Kidney tubule cell (primary cell): ENCODE measurements at regions not wholly inside any gene's neighbourhood (a gene's known extent, or its start where the extent isn't known, plus 50 kb on each side); places are given as distances from the start of the nearest gene placed in this dataset.

Source experiments
- DNase-seq: peaks from one replicate; pipeline ENCODE4 v3.0.0-alpha.2; 2018; ENCODE audit warnings: low spot score

DNA sequence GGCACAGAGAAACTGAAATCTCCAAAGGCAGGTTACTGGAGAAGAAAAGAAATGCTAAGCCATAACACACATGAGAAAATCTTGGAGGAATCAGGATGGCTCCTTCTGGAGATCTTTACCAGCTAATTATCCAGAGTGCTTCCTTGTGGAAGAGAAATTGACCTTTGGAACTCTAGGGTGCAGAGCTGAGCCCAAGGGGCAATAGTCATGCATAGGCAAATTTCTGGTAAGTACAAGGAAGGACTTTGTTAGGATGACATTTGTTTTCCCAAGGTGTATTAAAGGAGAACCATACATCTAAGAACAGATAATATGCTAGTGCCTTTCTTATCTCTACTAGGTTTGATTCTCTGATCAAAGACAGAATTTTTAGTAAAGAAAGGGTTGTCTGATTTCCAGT, 670.6 kb downstream of the DHX35 start:
- DNase-seq, result no peak

DNA sequence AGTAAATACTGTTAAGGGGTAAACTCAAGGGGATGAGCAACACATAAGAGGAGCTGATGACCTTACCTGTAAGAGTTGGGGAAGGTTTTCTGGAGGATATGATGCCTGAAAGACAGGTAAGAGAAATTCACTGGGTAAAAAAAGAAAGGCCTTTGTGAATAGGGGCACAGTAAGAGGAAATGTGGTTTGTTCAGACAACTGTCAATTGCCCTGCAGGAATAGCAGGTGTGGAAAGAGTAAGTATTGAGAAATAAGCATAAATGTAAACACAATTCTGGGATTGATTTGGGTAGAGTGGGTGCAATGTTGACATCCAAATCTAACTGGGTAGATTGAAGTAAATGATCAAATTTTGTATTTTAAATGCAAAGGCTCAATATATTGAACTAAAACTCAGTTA, 670.0 kb downstream of the DHX35 start:
- no peak for DNase-seq

DNA sequence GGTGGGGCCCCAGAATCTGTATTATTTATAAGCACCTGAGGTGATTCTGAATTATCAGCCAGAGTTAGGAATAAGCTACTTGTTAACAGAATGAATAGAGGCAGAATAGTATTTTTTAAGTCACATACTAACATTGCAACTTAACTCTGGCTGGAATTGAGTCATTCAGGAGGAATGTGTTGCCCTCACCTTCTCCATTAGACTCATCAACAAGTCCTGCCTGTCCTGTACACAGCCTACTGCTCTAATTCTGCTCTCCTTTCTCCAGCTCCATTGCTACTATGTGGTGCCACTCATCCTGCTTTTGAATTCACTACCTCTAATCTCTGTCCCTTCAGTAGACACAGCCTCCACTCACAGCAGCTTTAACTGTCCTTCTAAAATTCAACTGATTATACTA, 669.4 kb downstream of the DHX35 start:
- DNase-seq, result peak; percentile 72

DNA sequence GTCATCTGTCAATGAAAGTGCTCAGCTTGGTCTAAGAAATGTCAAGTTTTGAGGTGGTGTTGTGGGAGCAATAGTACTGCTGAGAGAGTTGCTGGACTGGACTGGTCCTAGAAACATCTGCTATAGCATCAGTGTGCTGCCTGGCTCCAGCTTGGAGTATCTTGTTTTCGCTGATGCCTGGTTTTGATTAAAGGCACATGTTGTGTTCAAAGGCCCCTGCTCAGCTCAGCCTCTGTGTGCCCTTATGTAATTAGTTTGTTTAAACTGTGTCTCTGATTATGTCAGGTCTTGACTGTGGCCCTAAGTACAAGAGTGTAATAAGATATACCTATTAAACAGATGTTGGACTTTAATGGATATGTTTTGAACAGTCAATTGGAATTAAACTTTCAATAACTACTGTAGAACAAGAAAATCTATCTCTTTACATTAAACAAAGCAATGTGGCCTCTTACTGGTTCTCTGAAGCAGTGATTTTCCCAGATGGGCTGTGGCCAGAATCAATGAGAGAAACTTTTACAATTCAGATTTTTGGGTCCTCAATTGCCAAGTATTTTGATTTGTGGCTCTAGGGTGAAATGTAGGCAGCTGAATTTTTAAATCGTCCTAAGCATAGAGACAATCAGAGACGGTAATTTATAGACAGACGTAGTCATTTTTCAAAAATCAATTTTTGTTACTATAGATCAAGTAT, 668.2 kb downstream of the DHX35 start:
- no peak for DNase-seq

- no peak for DNase-seq
Measured at GRCh38 chr20:39627765-39628164, 665.6 kb downstream of the DHX35 start.

GRCh38 chr20:39624316-39624715, 662.2 kb downstream of the DHX35 start:
- no peak for DNase-seq

DNA sequence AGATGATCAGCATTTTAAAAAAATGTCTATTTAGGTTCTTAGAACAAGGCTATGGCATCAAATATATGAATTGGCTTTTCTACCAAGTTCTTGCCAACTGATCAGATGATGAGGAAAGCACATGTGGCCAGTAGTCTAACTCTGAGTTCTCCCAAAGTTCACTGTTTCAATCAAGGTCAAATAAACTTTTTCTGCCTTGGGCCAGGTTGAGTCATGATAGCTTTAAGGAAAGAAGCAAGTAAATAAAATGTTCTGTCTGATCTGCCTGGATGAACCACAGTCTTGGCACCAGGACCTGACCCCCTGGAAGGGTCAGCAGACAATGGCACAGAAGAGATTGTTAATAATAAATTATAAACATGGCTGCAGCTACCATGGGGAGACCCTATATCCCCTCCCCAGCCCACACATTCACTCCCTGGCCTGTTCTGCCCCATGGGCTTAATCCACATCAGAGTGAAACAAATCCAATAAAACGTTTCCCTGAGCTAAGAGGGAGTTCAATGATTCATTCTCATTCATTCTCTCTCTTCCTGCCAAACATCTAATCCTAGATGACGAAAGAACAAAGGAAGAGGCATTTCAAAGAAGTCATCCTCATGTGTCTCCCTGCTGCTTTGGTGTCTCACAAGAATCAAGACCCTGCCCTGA, 661.6 kb downstream of the DHX35 start:
- peak; percentile 55 for DNase-seq

DNA sequence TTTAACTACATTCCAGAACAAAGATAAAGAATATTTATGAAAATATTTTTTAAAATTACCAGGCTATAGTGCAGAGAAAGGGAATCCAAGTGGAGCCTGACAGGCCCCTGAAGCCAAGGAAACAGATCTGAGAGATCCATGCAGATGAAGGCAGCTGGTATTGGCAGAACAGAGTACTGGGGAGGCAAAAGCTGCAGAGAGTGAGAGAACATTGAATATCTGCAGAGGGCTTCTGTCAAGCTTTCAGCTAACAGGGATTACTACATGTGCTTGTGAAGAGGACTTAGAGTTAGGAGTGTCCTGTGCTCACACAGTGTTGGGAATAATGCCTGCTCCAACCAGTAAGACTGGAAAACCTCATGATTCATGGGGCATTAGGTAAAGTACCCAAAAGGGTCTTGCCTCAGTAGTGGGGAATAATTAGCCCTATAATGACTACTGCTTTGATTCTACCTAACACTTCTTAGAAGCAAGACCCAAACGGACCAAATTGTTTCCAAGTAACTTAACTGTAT, 657.2 kb downstream of the DHX35 start:
- DNase-seq, result no peak

DNA sequence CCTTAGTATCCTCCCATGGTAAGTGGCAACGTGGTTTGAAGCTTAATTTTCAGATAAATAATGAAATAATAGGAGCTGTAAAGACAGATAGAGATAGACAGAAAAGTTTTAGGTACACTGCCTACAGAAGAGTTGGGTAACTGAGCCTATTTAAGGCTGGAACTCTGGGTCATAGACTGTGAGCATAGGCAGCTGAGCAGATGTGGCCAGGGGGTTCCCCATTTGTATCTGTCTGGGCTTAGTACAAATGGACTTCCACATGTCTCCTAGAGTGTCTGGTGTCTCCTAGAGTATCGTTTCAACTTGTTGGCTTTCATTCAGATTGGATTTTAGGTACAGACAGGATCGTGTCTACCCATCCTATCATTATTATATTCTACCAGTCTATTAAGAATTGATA, 649.8 kb downstream of the DHX35 start:
- no peak for DNase-seq

- peak; percentile 73 for DNase-seq
Measured at GRCh38 chr20:39607141-39607540, 645.0 kb downstream of the DHX35 start.

GRCh38 chr20:39605908-39606307, 643.8 kb downstream of the DHX35 start:
- peak; percentile 29 for DNase-seq

GRCh38 chr20:39605361-39605760, 643.2 kb downstream of the DHX35 start:
- DNase-seq, result no peak

DNA sequence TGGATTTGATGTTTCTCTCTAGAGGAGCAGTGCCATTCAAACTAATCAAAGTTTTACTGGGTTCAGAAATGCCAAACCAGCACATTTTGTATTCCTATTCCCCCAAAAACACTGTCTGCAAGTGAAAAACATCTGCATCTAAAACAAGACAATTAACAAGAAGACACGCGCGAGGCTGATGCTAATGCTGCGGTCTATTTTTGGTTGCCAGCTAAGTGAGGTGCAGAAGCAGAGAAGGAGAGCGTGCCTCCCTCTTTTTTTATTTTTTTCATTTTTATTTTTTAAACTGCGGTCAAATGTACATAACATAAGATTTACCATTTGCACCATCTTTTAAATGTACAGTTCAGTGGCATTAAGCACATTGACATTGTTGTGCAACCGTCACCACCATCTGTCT, 641.1 kb downstream of the DHX35 start:
- no peak for DNase-seq

- DNase-seq, result no peak
Measured at GRCh38 chr20:39602649-39603048, 640.5 kb downstream of the DHX35 start.

DNA sequence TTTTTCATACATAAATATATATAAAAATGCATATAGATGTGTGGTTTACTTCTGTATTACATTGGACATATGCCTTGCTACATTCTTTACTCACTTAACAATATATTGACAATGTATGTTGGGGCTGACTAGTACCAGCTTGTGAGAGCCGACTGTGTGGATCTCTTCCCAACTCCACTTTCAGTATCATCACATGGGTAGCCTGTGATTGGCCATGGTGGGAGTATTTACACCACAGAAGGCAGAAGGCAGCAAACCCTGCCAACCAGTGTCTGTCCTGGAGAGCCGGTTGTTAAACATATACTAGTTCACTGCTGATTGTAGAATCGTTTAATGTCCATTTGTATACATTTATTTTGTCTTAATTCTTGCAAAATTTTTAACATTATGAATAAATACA, 638.7 kb downstream of the DHX35 start:
- DNase-seq, result no peak

DNA sequence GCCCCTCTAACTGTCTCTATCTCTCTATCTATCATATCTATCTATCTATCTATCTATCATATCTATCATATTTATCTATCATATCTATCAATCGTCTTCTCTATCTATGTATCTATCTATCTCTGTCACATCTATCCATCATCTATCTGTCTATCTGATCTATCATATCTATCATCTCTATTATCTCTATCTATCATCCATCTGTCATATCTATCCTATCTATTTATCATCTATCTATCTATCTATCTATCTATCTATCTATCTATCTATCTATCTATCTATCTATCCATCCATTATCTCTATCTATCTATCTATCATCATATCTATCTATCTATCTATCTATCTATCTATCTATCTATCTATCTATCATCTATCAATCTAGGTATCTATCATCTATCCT, 638.0 kb downstream of the DHX35 start:
- no peak for DNase-seq

DNA sequence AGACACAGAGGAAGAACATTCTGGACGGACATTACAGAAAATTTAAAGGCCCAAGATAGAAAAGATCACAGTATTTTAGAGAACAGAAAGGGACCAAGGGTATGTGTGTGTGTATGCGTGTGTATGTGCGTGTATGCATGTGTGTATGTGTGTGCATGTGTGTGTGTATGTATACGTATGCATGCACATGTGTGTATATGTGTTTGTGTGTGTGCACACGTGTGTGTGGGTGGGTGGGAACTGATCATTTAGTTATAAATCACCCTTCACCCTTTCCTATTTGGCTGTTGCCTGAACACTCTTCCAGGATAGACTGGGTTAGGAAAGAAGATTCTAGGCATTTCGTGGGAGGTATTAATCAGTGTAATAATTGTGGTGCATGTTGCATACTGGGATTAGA, 634.4 kb downstream of the DHX35 start:
- DNase-seq, result no peak

- DNase-seq, result no peak
Measured at GRCh38 chr20:39592371-39592770, 630.2 kb downstream of the DHX35 start.

DNA sequence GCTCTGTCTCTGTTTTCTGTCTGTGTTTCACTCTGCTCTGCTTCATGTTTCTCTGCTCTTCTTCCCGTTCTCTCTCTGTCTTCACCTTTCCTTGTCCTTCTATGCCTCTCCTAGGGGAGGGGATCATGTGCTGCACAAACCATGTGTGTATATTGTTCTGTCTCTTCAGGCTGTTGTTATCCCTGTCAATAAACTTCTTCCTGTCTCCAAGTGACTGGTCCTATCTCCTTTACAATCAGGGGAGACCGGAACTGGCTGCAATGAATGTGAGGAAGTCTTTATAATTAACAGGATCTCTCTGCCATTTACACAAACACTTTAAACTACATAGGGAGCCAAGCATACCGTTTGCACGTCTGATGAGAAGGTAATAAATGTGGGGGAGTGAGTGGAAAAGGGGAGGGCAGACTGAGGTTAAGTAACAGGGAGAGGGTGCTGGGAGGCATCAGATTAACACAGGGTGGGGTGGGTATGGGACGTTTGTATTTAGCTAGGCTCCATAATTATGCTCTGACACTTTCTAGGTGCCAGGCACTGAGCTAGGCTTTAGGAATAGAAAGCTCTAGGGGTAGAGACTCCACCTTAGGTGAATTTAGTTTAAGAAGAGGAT, 626.1 kb downstream of the DHX35 start:
- DNase-seq, result no peak

- no peak for DNase-seq
Measured at GRCh38 chr20:39581034-39581433, 618.9 kb downstream of the DHX35 start.

- no peak for DNase-seq
Measured at GRCh38 chr20:39576771-39577170, 614.6 kb downstream of the DHX35 start.

DNA sequence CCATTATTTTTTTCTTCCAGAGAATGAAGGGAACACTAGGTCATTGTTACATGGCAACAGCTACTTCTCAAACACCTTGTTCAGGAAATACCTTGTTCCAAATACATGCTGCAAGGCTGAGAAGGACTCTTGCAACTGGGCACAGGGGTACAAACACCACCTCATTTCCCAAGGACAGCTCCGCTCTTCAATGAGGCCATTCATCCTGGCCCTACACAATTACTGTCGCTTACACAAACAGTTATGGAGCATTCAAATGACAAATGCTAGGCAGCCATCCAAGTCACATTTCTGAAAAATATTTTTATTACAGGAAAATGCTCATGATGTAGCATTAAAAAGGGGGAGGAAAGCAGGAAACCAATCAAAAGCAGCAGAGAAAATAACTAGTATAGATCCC, 611.9 kb downstream of the DHX35 start:
- no peak for DNase-seq

- no peak for DNase-seq
Measured at GRCh38 chr20:39571171-39571570, 609.0 kb downstream of the DHX35 start.
